ENCODE measurements at regions not wholly inside any gene's neighbourhood (a gene's known extent, or its start where the extent isn't known, plus 50 kb on each side); places are given as distances from the start of the nearest gene placed in this dataset.

DNA sequence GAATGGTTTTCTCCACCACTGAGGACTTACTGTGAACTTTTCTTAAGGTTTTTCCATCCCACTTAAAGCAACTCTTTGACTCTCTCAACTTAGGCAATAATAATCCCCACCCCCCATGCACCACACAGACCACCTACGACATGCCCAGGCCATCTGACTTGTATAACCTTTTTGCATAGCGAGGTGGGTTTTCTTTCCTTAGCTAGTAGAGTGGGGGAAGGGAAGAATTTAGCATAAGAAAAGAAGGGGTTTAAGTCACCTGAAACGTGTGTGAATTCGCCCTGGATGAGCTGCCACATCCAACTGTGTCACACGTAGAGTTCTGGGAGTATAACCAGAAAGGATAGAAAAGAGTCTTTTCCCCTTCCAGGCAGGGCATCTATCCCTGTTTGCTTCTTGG, 262.7 kb downstream of the YTHDC2 start:
- Histone ChIP-seq H3K27me3 (ENCODE audit: low read depth, low read length) (no peaks in the 10 kb centered on the region), H2AFZ (ENCODE audit: low read depth, low read length) (no peak overlapping the region), H3K9ac (ENCODE audit: low read length) (no peak overlapping the region), H3K27ac (ENCODE audit: low read length) (no peak overlapping the region), H3K36me3 (replicated peaks; ENCODE audit: low read depth, low read length) (no peaks in the 10 kb centered on the region), H3K4me3 (ENCODE audit: low read length) (no peak overlapping the region), H3K79me2 (ENCODE audit: low read length) (no peaks in the 10 kb centered on the region), H3K4me2 (ENCODE audit: low read length) (no peak overlapping the region), H4K20me1 (ENCODE audit: insufficient read depth, low read length) (no peaks in the 10 kb centered on the region), H3K4me1 (ENCODE audit: low read length) (peaks cover 5% of the 10 kb centered on the region), H3K9me3 (ENCODE audit: insufficient read depth, low read length) (no peaks in the 10 kb centered on the region)
- no peak for TF ChIP-seq CTCF (IDR thresholded peaks at IDR 0.05; ENCODE audit: low read depth, low read length)
- TF ChIP-seq EZH2phosphoT487 (IDR thresholded peaks at IDR 0.05; ENCODE audit: low read depth) = no peak

GRCh38 chr5:113776832-113777525, 263.5 kb downstream of the YTHDC2 start:
- Histone ChIP-seq H3K79me2 (ENCODE audit: low read length) (no peaks in the 10 kb centered on the region), H2AFZ (ENCODE audit: low read depth, low read length) (no peak overlapping the region), H3K4me1 (ENCODE audit: low read length) (no peaks in the 10 kb centered on the region), H3K27me3 (ENCODE audit: low read depth, low read length) (no peaks in the 10 kb centered on the region), H3K4me3 (ENCODE audit: low read length) (no peak overlapping the region), H3K4me2 (ENCODE audit: low read length) (no peak overlapping the region), H4K20me1 (ENCODE audit: insufficient read depth, low read length) (no peaks in the 10 kb centered on the region), H3K9me3 (ENCODE audit: insufficient read depth, low read length) (no peaks in the 10 kb centered on the region), H3K27ac (ENCODE audit: low read length) (no peak overlapping the region), H3K36me3 (replicated peaks; ENCODE audit: low read depth, low read length) (no peaks in the 10 kb centered on the region), H3K9ac (ENCODE audit: low read length) (no peak overlapping the region)
- no peak for TF ChIP-seq CTCF (IDR thresholded peaks at IDR 0.05; ENCODE audit: low read depth, low read length)
- no peak for TF ChIP-seq EZH2phosphoT487 (IDR thresholded peaks at IDR 0.05; ENCODE audit: low read depth)

DNA sequence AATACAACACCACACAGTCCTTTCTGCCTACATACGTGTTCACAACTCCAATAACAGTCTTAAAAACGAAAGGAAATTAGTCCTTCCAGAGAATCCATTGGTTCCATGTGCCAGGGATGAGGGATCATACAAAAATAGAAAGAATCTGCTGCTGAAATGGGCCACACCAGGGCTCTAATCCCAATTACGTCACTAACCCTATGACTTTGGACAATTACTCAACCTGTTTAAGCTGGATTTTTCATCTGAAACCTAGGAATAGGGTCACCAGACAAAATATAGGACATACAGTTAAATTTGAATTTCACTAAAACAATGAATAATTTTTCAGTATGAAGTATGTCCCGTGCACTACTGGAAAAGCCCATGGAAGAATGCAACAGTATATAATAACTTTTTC, 264.7 kb downstream of the YTHDC2 start:
- Histone ChIP-seq H3K79me2 (ENCODE audit: low read length) (no peaks in the 10 kb centered on the region), H3K4me2 (ENCODE audit: low read length) (no peak overlapping the region), H3K4me3 (ENCODE audit: low read length) (no peak overlapping the region), H2AFZ (ENCODE audit: low read depth, low read length) (no peak overlapping the region), H3K9me3 (ENCODE audit: insufficient read depth, low read length) (no peaks in the 10 kb centered on the region), H4K20me1 (ENCODE audit: insufficient read depth, low read length) (no peaks in the 10 kb centered on the region), H3K36me3 (replicated peaks; ENCODE audit: low read depth, low read length) (no peaks in the 10 kb centered on the region), H3K9ac (ENCODE audit: low read length) (no peak overlapping the region), H3K27me3 (ENCODE audit: low read depth, low read length) (no peaks in the 10 kb centered on the region), H3K27ac (ENCODE audit: low read length) (no peak overlapping the region), H3K4me1 (ENCODE audit: low read length) (no peaks in the 10 kb centered on the region)
- no peak for TF ChIP-seq CTCF (IDR thresholded peaks at IDR 0.05; ENCODE audit: low read depth, low read length)
- no peak for TF ChIP-seq EZH2phosphoT487 (IDR thresholded peaks at IDR 0.05; ENCODE audit: low read depth)

DNA sequence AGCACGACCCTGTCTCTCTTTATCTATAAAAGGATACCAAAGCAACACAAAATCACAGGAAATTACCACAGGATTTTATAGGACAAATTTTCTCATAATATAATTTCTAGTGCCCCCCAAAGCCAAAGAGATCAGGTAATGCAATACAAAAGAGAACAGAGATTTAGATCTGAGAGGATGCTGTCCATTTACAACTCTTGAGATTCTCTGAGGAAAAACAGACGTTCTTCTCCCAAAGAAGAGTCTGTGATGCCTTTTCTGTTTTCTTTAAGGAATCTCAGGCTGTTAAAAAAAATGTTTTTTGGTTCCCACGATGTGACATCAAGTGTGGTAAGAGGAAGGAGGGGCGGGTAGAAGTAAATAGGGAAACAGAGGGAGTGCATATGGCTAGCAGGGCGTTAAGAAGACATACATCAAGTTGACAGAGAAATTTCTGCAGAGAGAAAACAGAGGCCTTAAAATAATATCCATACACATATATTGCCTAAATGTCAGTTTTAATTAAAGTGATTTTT, 274.7 kb downstream of the YTHDC2 start:
- no peaks in the 10 kb centered on the region for H3K79me2 ChIP-seq (ENCODE audit: low read length)
- no peak for TF ChIP-seq EZH2phosphoT487 (IDR thresholded peaks at IDR 0.05; ENCODE audit: low read depth)
- TF ChIP-seq CTCF (IDR thresholded peaks at IDR 0.05; ENCODE audit: low read depth, low read length) = no peak
- no peaks in the 10 kb centered on the region for H3K9me3 ChIP-seq (ENCODE audit: insufficient read depth, low read length)

More for the DNA sequence above, 274.7 kb downstream of the YTHDC2 start:
- no peak overlapping the region for H2AFZ ChIP-seq (ENCODE audit: low read depth, low read length)
- no peaks in the 10 kb centered on the region for H3K36me3 ChIP-seq (replicated peaks; ENCODE audit: low read depth, low read length)
- no peak overlapping the region for H3K9ac ChIP-seq (ENCODE audit: low read length)
- H3K27ac ChIP-seq (ENCODE audit: low read length) = no peak overlapping the region
- no peaks in the 10 kb centered on the region for H3K27me3 ChIP-seq (ENCODE audit: low read depth, low read length)
- H4K20me1 ChIP-seq (ENCODE audit: insufficient read depth, low read length) = no peaks in the 10 kb centered on the region
- H3K4me3 ChIP-seq (ENCODE audit: low read length) = no peak overlapping the region
- H3K4me2 ChIP-seq (ENCODE audit: low read length) = no peak overlapping the region
- H3K4me1 ChIP-seq (ENCODE audit: low read length) = no peaks in the 10 kb centered on the region
